Ishikawa (cell line): ENCODE measurements at regions not wholly inside any gene's neighbourhood (a gene's known extent, or its start where the extent isn't known, plus 50 kb on each side); places are given as distances from the start of the nearest gene placed in this dataset.

Source experiments
- CREB1 ChIP-seq: IDR thresholded peaks from 2 replicates; pipeline ENCODE4 v1.6.1; 2012; ENCODE audit warnings: low read depth
- EGR1 ChIP-seq: IDR thresholded peaks from 2 replicates; pipeline ENCODE4 v1.6.1; 2012
- EP300 ChIP-seq: IDR thresholded peaks from 2 replicates; pipeline ENCODE4 v1.6.1; 2012; ENCODE audit warnings: borderline replicate concordance
- FOXM1 ChIP-seq: IDR thresholded peaks from 2 replicates; pipeline ENCODE4 v1.6.1; 2012; ENCODE audit warnings: low read depth, borderline replicate concordance
- NFIC ChIP-seq: IDR thresholded peaks from 2 replicates; pipeline ENCODE4 v1.6.1; 2012
- RAD21 ChIP-seq: IDR thresholded peaks from 2 replicates; pipeline ENCODE4 v1.6.1; 2012; ENCODE audit warnings: low read depth
- TAF1 ChIP-seq: IDR thresholded peaks from 2 replicates; pipeline ENCODE4 v1.6.1; 2012; ENCODE audit warnings: low read depth, mild to moderate bottlenecking
- TEAD4 ChIP-seq: IDR thresholded peaks from 2 replicates; pipeline ENCODE4 v1.6.1; 2012
- YY1 ChIP-seq: IDR thresholded peaks from 2 replicates; pipeline ENCODE4 v1.6.1; 2012; ENCODE audit warnings: low read depth
- ZBTB7A ChIP-seq: IDR thresholded peaks from 2 replicates; pipeline ENCODE4 v1.6.1; 2012; ENCODE audit warnings: low read depth
- TF ChIP-seq, protein P1 (sequence below): IDR thresholded peaks from 2 replicates; pipeline ENCODE4 v1.6.1; 2012
- TF ChIP-seq, protein P2 (sequence below): IDR thresholded peaks from 2 replicates; pipeline ENCODE4 v1.6.1; 2012; ENCODE audit warnings: low read depth, mild to moderate bottlenecking

DNA sequence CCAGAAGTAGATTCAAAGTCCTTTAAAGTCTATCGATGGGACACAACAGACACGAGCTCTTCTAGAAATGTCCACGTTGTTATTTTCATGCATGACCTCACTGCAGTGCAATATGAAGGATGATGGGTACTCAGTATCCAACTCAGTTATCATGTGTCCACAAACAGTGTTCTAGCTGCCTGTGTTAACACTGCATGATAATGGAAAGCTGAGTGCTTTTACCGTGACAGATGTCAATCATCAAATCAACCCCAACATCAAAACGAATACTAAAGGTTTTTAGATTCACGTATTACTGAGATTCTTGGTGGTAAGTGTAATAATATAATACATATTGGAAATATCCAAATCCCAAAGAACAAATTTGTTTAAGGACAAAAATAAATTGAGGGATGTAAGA, 394.8 kb upstream of the TENM3 start:
- TF ChIP-seq TAF1: no peak
- no peak for TF ChIP-seq NFIC
- TF ChIP-seq, protein P1, sequence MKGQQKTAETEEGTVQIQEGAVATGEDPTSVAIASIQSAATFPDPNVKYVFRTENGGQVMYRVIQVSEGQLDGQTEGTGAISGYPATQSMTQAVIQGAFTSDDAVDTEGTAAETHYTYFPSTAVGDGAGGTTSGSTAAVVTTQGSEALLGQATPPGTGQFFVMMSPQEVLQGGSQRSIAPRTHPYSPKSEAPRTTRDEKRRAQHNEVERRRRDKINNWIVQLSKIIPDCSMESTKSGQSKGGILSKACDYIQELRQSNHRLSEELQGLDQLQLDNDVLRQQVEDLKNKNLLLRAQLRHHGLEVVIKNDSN: no peak
- TF ChIP-seq, protein P2, sequence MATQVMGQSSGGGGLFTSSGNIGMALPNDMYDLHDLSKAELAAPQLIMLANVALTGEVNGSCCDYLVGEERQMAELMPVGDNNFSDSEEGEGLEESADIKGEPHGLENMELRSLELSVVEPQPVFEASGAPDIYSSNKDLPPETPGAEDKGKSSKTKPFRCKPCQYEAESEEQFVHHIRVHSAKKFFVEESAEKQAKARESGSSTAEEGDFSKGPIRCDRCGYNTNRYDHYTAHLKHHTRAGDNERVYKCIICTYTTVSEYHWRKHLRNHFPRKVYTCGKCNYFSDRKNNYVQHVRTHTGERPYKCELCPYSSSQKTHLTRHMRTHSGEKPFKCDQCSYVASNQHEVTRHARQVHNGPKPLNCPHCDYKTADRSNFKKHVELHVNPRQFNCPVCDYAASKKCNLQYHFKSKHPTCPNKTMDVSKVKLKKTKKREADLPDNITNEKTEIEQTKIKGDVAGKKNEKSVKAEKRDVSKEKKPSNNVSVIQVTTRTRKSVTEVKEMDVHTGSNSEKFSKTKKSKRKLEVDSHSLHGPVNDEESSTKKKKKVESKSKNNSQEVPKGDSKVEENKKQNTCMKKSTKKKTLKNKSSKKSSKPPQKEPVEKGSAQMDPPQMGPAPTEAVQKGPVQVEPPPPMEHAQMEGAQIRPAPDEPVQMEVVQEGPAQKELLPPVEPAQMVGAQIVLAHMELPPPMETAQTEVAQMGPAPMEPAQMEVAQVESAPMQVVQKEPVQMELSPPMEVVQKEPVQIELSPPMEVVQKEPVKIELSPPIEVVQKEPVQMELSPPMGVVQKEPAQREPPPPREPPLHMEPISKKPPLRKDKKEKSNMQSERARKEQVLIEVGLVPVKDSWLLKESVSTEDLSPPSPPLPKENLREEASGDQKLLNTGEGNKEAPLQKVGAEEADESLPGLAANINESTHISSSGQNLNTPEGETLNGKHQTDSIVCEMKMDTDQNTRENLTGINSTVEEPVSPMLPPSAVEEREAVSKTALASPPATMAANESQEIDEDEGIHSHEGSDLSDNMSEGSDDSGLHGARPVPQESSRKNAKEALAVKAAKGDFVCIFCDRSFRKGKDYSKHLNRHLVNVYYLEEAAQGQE: no peak
- no peak for TF ChIP-seq FOXM1
- TF ChIP-seq ZBTB7A: no peak
- TF ChIP-seq CREB1: no peak
- no peak for TF ChIP-seq RAD21
- TF ChIP-seq YY1: no peak
- no peak for TF ChIP-seq TEAD4
- no peak for TF ChIP-seq EP300
- TF ChIP-seq EGR1: no peak
